ENCODE measurements at regions not wholly inside any gene's neighbourhood (a gene's known extent, or its start where the extent isn't known, plus 50 kb on each side); places are given as distances from the start of the nearest gene placed in this dataset.

- TF ChIP-seq TEAD4 (IDR thresholded peaks at IDR 0.05) = no peak
- no peak for TF ChIP-seq YY1 (IDR thresholded peaks at IDR 0.05; ENCODE audit: low read depth)
- no peak for TF ChIP-seq CREB1 (IDR thresholded peaks at IDR 0.05; ENCODE audit: low read depth)
Measured at GRCh38 chr6:81820980-81821379, 68.5 kb upstream of the TENT5A start.

GRCh38 chr6:81820422-81820821 lies 67.9 kb upstream of the TENT5A start:
- TF ChIP-seq REST (IDR thresholded peaks at IDR 0.05; ENCODE audit: low read depth) = no peak
- no peak for TF ChIP-seq CEBPB (IDR thresholded peaks at IDR 0.05)
- no peak for TF ChIP-seq FOXM1 (IDR thresholded peaks at IDR 0.05; ENCODE audit: borderline replicate concordance, low read depth)

GRCh38 chr6:81819767-81820166 lies 67.3 kb upstream of the TENT5A start:
- TF ChIP-seq TAF1 (IDR thresholded peaks at IDR 0.05; ENCODE audit: low read depth) = no peak
- TF ChIP-seq CEBPB (IDR thresholded peaks at IDR 0.05) = no peak
- no peak for TF ChIP-seq MAX (IDR thresholded peaks at IDR 0.05)
- no peak for TF ChIP-seq EGR1 (IDR thresholded peaks at IDR 0.05)
- TF ChIP-seq USF1 (IDR thresholded peaks at IDR 0.05) = no peak
- no peak for TF ChIP-seq ZBTB7A (IDR thresholded peaks at IDR 0.05; ENCODE audit: low read depth)
- TF ChIP-seq RAD21 (IDR thresholded peaks at IDR 0.05; ENCODE audit: low read depth) = no peak
- TF ChIP-seq CREB1 (IDR thresholded peaks at IDR 0.05; ENCODE audit: low read depth) = no peak
- no peak for TF ChIP-seq EP300 (IDR thresholded peaks at IDR 0.05; ENCODE audit: borderline replicate concordance)

GRCh38 chr6:81818901-81819361 lies 66.5 kb upstream of the TENT5A start:
- TF ChIP-seq TAF1 (IDR thresholded peaks at IDR 0.05; ENCODE audit: low read depth) (no peak), REST (IDR thresholded peaks at IDR 0.05; ENCODE audit: low read depth) (no peak), TCF12 (IDR thresholded peaks at IDR 0.05; ENCODE audit: low read depth) (no peak), NFIC (IDR thresholded peaks at IDR 0.05) (no peak), MAX (IDR thresholded peaks at IDR 0.05) (no peak), TEAD4 (IDR thresholded peaks at IDR 0.05) (no peak), EGR1 (IDR thresholded peaks at IDR 0.05) (no peak), EP300 (IDR thresholded peaks at IDR 0.05; ENCODE audit: borderline replicate concordance) (no peak), YY1 (IDR thresholded peaks at IDR 0.05; ENCODE audit: low read depth) (no peak), CEBPB (IDR thresholded peaks at IDR 0.05) (no peak), CREB1 (IDR thresholded peaks at IDR 0.05; ENCODE audit: low read depth) (no peak), USF1 (IDR thresholded peaks at IDR 0.05) (no peak)

- TF ChIP-seq MAX (IDR thresholded peaks at IDR 0.05) = no peak
- no peak for TF ChIP-seq YY1 (IDR thresholded peaks at IDR 0.05; ENCODE audit: low read depth)
- no peak for TF ChIP-seq CREB1 (IDR thresholded peaks at IDR 0.05; ENCODE audit: low read depth)
- TF ChIP-seq CEBPB (IDR thresholded peaks at IDR 0.05) = no peak
- no peak for TF ChIP-seq REST (IDR thresholded peaks at IDR 0.05; ENCODE audit: low read depth)
- no peak for TF ChIP-seq TCF12 (IDR thresholded peaks at IDR 0.05; ENCODE audit: low read depth)
- no peak for TF ChIP-seq EP300 (IDR thresholded peaks at IDR 0.05; ENCODE audit: borderline replicate concordance)
- TF ChIP-seq TEAD4 (IDR thresholded peaks at IDR 0.05) = no peak
- TF ChIP-seq RAD21 (IDR thresholded peaks at IDR 0.05; ENCODE audit: low read depth) = no peak
- no peak for TF ChIP-seq FOXM1 (IDR thresholded peaks at IDR 0.05; ENCODE audit: borderline replicate concordance, low read depth)
- TF ChIP-seq NFIC (IDR thresholded peaks at IDR 0.05) = no peak
- no peak for TF ChIP-seq EGR1 (IDR thresholded peaks at IDR 0.05)
- no peak for TF ChIP-seq TAF1 (IDR thresholded peaks at IDR 0.05; ENCODE audit: low read depth)
- no peak for TF ChIP-seq USF1 (IDR thresholded peaks at IDR 0.05)
- no peak for TF ChIP-seq ZBTB7A (IDR thresholded peaks at IDR 0.05; ENCODE audit: low read depth)
Measured at GRCh38 chr6:81816380-81816779, 63.9 kb upstream of the TENT5A start.
